Activated T-cell treated with anti-CD3 and anti-CD28 coated beads, Interleukin-2, amount 50 U/mL, for 4 hours (primary cell): ENCODE measurements at regions not wholly inside any gene's neighbourhood (a gene's known extent, or its start where the extent isn't known, plus 50 kb on each side); places are given as distances from the start of the nearest gene placed in this dataset.
A peak's percentile ranks its signal among the peaks of the same experiment; 100 is the strongest.

ENCODE experiments used
- ATAC-seq, 2 donors: fragments of 200-7000 bp; cut with Tn5 transposase; one replicate each; pipeline ENCODE4 v1.10.0; 2021
- DNase-seq: peaks from one replicate; pipeline ENCODE4 v3.0.0-alpha.2; 2020
- H3K27me3 Mint-ChIP-seq: one replicate; pipeline ENCODE4 v1.8.0; 2021; ENCODE audit warnings: low read depth, mixed read lengths
- H3K36me3 Mint-ChIP-seq: one replicate; pipeline ENCODE4 v1.8.0; 2022; ENCODE audit warnings: mixed read lengths; ENCODE audit not compliant: insufficient read depth
- H3K4me1 Mint-ChIP-seq: one replicate; pipeline ENCODE4 v1.8.0; 2021; ENCODE audit warnings: low read depth, mixed read lengths
- H3K4me3 Mint-ChIP-seq: one replicate; pipeline ENCODE4 v1.8.0; 2021; ENCODE audit warnings: mild to moderate bottlenecking, moderate library complexity, mixed read lengths
- H3K9me3 Mint-ChIP-seq: one replicate; pipeline ENCODE4 v1.8.0; 2021; ENCODE audit warnings: mixed read lengths

DNA sequence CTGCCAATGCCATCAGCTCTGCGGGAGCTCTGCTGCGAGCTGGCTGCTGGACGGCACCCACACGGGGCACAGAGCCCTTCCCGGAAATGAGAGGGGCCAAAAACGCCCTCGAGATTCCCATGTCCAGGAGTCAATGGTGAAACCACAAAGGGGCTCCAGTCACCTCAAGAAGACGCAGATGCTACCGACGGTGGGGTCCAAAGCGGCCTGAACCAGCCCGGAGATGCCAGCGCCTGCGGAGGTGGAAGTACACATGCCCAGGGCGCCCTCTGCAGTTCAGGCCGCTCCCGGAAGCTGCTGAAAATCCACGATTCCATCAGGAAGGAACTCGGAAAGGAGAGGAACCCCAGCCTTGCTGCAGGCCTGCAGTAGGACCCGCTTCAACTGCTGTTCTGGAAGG lies 82.4 kb upstream of the SELENOP start:
- H3K4me1 Mint-ChIP-seq, result no peaks in the 10 kb centered on the region
- ATAC-seq (no peak), DNase-seq (no peak)
- no peak overlapping the region for H3K4me3 Mint-ChIP-seq
- no peaks in the 10 kb centered on the region for H3K36me3 Mint-ChIP-seq
- no peaks in the 10 kb centered on the region for H3K9me3 Mint-ChIP-seq
- peaks cover 5% of the 10 kb centered on the region for H3K27me3 Mint-ChIP-seq

DNA sequence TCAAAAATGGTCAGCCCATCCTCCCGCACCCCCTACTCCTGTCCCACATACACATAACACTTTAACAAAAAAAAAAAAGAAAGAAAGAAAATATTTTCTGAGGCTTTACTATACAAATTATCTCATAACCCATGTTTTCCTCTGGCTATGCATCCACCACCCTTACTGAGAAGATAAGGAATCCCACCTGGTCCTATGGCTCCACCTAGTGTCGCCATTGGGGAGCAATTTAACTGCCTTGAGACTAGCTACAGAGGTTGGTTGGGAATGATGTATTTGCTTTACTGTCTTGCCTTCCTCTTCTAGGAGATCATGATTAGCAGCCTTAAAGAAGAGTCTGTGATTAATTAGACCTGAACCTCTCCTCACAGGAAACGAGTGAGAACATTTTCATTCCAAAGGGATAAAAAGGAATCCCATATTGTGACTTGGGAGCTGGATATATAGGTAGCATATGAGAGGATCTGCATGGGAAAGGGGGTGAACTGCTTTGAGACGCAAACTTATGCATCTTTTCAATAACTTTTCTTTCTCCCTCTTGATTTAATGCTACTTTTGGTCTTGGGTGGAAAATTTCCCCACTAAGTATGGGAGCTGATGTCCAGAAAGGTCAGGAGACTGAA lies 77.7 kb upstream of the SELENOP start:
- H3K4me1 Mint-ChIP-seq, result no peaks in the 10 kb centered on the region
- no peaks in the 10 kb centered on the region for H3K36me3 Mint-ChIP-seq
- no peak overlapping the region for H3K4me3 Mint-ChIP-seq
- no peaks in the 10 kb centered on the region for H3K9me3 Mint-ChIP-seq
- H3K27me3 Mint-ChIP-seq, result peaks cover 6% of the 10 kb centered on the region
- peak; percentile 80 to 86 for ATAC-seq
- DNase-seq, result peak; percentile 50

DNA sequence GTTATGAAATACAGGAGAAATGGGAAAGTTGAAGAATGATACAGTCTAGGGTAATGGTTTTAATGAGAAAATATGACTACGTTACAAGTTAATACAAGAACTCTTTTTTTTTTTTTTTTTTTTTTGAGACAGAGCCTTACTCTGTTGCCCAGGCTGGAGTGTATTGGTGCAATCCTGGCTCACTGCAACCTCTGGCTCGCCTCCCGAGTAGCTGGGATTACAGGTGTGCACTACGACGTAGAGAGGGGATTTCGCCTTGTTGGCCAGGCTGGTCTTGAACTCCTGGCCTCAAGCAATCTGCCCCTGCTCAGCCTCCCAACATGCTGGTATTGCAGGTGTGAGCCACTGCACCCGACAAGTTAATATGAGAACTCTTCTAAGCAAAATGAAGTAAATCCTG lies 77.1 kb upstream of the SELENOP start:
- no peak for DNase-seq
- Mint-ChIP-seq H3K4me1 (no peaks in the 10 kb centered on the region), H3K9me3 (no peaks in the 10 kb centered on the region), H3K27me3 (peaks cover 8% of the 10 kb centered on the region), H3K4me3 (no peak overlapping the region), H3K36me3 (no peaks in the 10 kb centered on the region)
- no peak for ATAC-seq

DNA sequence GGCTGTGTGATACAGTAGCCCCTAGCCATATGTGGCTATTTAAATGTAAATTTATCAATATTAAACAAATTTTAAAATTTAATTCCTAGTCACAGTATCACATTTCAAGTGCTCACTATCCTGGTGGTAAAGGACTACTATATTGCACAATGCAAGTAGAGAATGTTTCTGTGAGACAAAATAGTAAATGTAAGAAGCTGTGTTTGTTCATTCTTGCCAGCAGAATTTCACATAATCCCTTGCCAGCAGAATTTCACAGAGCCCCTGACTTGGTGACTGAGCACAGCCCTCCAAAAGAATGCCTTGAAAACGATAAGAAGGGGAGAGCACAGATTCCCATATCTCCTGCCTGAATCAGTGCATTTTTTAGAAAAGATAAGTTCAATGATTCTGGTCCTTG lies 75.9 kb upstream of the SELENOP start:
- ATAC-seq (no peak), DNase-seq (no peak)
- H3K4me3 Mint-ChIP-seq, result no peak overlapping the region
- H3K27me3 Mint-ChIP-seq, result peaks cover 8% of the 10 kb centered on the region
- no peaks in the 10 kb centered on the region for H3K4me1 Mint-ChIP-seq
- H3K36me3 Mint-ChIP-seq, result no peaks in the 10 kb centered on the region
- H3K9me3 Mint-ChIP-seq, result no peaks in the 10 kb centered on the region

DNA sequence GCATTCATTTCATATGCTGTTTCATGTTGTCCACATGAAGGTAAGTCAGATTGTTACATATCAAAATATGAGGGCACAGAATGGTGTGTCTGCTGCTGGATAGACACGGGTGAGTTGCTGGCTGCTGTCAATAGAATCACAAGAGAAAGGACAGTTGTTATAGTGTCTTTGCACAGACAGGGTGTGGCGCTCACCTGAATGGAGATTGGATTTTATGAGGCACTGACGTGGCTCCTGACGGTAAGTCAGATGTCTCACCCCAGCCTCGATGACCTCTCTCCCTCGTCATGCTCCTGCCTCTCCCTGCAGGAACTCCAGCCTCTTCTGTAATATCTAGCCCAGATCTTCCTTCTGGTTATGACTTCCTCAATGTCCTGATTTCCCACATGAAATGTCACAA lies 75.4 kb upstream of the SELENOP start:
- Mint-ChIP-seq H3K27me3 (peaks cover 8% of the 10 kb centered on the region), H3K9me3 (no peaks in the 10 kb centered on the region), H3K36me3 (no peaks in the 10 kb centered on the region), H3K4me1 (no peaks in the 10 kb centered on the region), H3K4me3 (no peak overlapping the region)
- no peak for DNase-seq
- no peak for ATAC-seq

DNA sequence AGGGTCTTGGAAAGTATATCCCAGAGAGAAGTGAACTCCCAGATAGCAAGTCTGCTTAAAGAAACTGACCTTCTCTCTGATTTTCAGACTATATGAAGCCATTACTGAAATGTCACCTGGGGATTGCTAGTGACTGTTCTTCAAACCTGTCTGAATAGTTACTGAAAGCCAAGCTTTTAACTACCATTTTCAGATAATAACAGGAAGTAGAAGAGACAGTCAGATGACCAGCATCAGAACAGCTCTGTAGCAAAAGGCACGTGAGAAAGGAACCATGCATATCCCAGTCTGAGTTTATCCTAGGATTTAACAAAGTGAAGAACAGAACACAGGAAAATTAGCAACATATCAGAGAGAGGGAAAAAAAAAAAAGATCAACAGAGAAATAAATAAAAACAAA lies 74.9 kb upstream of the SELENOP start:
- no peaks in the 10 kb centered on the region for H3K36me3 Mint-ChIP-seq
- no peak overlapping the region for H3K4me3 Mint-ChIP-seq
- DNase-seq (no peak), ATAC-seq (no peak)
- H3K9me3 Mint-ChIP-seq, result no peaks in the 10 kb centered on the region
- H3K4me1 Mint-ChIP-seq, result no peaks in the 10 kb centered on the region
- H3K27me3 Mint-ChIP-seq, result peaks cover 8% of the 10 kb centered on the region

DNA sequence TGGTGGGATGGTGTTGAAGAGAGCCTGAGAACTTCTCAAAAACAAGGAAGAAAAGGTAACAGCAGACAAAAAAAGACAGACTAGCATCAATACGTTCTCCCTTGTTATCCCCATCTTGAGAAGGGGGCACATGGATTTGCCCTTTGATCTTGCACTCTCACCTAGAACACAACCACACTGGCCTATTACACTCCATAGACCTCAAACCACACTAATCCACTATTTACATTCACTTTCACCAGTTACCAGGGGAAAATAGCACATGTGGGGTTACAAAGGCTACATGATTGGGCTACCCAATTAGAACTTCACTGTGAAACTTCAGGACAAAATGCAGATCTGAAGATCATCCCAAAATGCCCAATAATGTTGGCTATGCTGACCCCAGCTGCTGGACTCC lies 72.6 kb upstream of the SELENOP start:
- no peaks in the 10 kb centered on the region for H3K36me3 Mint-ChIP-seq
- no peak for ATAC-seq
- no peaks in the 10 kb centered on the region for H3K4me1 Mint-ChIP-seq
- peaks cover 8% of the 10 kb centered on the region for H3K27me3 Mint-ChIP-seq
- no peaks in the 10 kb centered on the region for H3K9me3 Mint-ChIP-seq
- H3K4me3 Mint-ChIP-seq, result no peak overlapping the region
- no peak for DNase-seq

DNA sequence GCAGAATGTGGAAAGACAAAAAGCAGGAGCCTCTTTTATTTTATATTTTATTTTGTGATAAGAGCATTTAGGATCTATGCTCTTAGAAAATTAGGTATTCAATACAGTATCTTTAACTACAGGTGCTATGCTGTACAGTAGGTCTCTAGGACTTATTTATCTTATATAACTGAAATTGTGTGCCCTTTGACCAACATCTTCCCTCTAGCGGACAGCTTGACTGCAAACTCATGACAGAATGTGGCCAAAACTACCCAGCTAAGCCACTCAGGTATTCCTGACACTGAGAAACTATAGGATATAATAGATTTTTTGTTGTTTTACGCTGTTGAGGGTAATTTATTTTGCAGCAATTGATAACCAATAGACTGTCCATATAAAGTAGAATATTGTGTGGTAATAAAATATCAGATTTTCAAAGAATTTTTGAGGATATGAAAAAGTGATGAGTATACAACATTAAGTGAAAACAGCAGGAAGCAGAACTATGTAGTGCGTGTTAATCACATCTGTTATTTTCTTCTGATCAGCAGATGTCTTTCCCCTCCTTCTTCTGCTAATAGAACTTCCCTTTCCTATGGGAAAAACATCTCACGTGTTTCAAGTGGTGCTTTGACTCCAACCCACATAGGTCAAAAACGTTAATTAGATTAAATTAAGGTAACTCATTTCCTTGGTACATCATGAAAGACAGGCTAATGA lies 69.9 kb upstream of the SELENOP start:
- DNase-seq (no peak), ATAC-seq (no peak)
- Mint-ChIP-seq H3K36me3 (no peaks in the 10 kb centered on the region), H3K4me3 (no peak overlapping the region), H3K9me3 (no peaks in the 10 kb centered on the region), H3K27me3 (peaks cover 3% of the 10 kb centered on the region), H3K4me1 (no peaks in the 10 kb centered on the region)

DNA sequence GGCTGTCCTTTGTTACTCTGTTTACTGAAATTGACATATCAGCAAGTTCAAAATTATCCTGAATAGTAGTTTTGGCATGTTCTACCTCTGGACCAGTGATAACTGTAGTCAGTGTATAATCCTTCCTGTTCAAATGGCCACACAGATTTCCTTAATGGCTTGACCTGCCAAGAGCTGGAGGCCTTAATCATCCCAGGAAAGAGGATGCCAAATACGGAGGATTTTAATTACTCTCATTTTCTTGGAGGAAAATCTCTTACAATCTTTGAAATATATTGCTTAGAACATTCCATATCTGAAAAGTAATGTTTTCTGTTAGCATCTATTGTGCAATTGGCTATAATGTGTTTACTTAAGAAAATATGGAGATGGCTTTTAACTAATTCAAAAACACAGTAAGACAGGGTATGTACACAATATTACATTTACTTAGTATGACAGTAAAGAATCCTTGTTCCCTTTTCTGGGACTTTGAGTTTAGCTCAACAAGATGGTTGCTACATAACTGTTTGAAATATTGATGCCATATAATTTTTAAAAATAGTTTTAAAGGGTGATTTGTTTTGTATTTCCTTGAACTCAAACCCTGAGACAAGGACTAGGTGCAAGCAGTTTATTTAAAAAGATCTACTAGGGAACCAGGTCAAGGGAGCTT lies 68.9 kb upstream of the SELENOP start:
- ATAC-seq (no peak), DNase-seq (no peak)
- H3K4me3 Mint-ChIP-seq, result no peak overlapping the region
- peaks cover 3% of the 10 kb centered on the region for H3K27me3 Mint-ChIP-seq
- peaks cover 1% of the 10 kb centered on the region for H3K4me1 Mint-ChIP-seq
- H3K9me3 Mint-ChIP-seq, result no peaks in the 10 kb centered on the region
- no peaks in the 10 kb centered on the region for H3K36me3 Mint-ChIP-seq

DNA sequence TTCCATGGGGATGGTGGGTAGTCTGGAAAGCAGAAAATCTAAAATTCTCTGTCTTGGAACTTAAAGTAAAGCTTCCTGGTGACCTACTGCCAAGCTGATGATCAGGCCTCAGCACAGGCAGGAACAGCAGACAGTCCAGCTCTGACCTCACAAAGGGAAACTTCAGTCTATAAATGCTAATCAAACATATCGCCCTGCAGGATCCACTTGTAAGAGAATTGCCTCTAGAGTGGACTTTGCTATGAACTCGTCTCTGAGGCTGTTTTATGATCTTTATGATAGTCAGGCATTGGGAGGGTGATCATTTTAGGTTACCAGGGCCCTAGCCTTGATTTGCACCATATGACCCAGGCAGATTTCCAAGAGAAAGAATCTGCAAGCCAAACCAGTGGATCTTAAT lies 67.6 kb upstream of the SELENOP start:
- Mint-ChIP-seq H3K4me3 (no peak overlapping the region), H3K27me3 (peaks cover under 1% of the 10 kb centered on the region), H3K4me1 (peaks cover 3% of the 10 kb centered on the region), H3K9me3 (no peaks in the 10 kb centered on the region), H3K36me3 (no peaks in the 10 kb centered on the region)
- ATAC-seq (no peak), DNase-seq (no peak)

DNA sequence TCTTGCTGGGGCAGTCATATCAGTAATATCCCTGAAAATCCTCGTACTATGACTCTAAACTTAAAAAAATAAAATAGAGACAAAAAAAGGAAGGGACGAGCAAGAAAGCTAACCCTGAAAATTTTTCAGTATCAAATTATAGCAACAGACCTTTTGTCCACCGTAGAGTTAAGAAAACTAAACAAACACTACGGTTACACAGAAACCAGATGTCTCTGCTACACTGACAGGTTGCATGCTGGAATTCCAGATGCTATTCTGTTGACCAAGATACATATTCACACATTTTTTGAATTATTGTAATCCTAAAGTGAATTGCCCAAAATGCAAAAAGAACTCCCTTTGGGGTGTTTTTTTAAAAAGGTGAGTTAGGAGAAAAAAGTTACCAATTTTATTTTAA lies 66.9 kb upstream of the SELENOP start:
- peaks cover 3% of the 10 kb centered on the region for H3K4me1 Mint-ChIP-seq

DNA sequence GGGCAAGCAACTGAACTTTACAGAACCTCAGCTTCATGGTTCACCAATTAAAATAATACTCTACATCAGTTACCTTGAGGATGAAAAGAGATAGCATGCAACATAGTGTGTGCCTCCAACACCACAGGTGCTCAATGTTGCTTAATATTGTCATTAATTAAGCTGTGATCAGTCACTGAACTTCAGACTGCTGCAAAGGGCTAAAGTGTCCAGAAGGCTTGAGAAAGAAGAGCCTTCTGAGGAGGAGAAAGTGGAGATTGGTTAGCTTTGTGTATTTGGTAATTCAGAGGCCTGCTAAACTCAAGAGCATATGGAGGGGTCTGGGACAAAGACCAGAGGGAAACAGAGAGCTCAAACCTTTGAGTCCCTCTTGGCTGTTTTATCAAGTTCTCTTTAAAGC lies 66.3 kb upstream of the SELENOP start:
- ATAC-seq (no peak), DNase-seq (no peak)
- Mint-ChIP-seq H3K27me3 (no peaks in the 10 kb centered on the region), H3K4me3 (no peak overlapping the region), H3K9me3 (no peaks in the 10 kb centered on the region), H3K4me1 (peaks cover 3% of the 10 kb centered on the region), H3K36me3 (no peaks in the 10 kb centered on the region)

More for the DNA sequence above, 66.9 kb upstream of the SELENOP start:
- H3K4me3 Mint-ChIP-seq, result no peak overlapping the region
- H3K27me3 Mint-ChIP-seq, result no peaks in the 10 kb centered on the region
- no peak for DNase-seq
- H3K9me3 Mint-ChIP-seq, result no peaks in the 10 kb centered on the region
- no peak for ATAC-seq
- no peaks in the 10 kb centered on the region for H3K36me3 Mint-ChIP-seq

DNA sequence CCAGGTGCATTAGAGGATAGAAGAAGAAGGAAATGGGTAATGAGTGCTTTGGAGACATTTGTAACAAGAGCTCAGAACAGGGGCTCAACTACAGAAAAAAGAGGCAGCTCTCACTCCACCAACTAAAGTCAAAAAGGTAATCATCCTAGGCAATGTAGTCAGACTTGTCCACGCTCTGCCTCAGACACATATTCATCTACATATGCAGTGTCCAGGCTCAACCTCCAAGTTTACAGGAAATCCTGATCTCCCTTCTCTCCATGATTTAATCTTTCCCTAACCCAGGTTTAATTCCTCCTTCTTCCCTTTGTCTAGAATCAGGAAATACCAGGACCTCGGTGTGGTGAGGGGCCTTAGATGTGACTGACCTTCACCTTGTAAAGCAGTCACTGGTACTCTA lies 65.7 kb upstream of the SELENOP start:
- H3K27me3 Mint-ChIP-seq, result no peaks in the 10 kb centered on the region
- ATAC-seq (no peak), DNase-seq (no peak)
- H3K36me3 Mint-ChIP-seq, result no peaks in the 10 kb centered on the region
- peaks cover 3% of the 10 kb centered on the region for H3K4me1 Mint-ChIP-seq
- H3K9me3 Mint-ChIP-seq, result no peaks in the 10 kb centered on the region
- H3K4me3 Mint-ChIP-seq, result no peak overlapping the region

DNA sequence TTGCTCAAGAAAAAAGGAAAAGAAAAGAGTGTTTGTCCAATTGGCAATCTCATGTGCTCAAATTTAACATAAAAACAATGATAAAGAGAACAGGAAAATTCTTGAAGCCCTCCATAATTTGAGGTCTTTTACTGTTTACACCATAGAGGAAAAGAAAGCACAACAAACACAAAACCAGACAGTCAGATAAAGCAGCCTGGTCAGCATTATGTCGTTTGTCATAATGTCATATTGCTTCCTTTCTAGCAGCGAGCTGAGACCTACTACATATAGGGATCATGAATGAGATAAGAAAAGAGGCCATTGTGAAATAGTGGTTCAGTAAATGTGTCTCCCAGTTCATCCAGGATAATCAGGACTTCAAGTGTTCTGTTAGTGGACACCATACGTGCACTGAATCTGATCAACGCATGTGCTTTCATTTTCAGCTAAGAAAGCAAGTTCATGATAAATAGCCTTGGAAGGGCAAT lies 64.7 kb upstream of the SELENOP start:
- ATAC-seq (no peak), DNase-seq (no peak)
- Mint-ChIP-seq H3K36me3 (no peaks in the 10 kb centered on the region), H3K27me3 (no peaks in the 10 kb centered on the region), H3K4me3 (no peak overlapping the region), H3K4me1 (peaks cover 3% of the 10 kb centered on the region), H3K9me3 (no peaks in the 10 kb centered on the region)

DNA sequence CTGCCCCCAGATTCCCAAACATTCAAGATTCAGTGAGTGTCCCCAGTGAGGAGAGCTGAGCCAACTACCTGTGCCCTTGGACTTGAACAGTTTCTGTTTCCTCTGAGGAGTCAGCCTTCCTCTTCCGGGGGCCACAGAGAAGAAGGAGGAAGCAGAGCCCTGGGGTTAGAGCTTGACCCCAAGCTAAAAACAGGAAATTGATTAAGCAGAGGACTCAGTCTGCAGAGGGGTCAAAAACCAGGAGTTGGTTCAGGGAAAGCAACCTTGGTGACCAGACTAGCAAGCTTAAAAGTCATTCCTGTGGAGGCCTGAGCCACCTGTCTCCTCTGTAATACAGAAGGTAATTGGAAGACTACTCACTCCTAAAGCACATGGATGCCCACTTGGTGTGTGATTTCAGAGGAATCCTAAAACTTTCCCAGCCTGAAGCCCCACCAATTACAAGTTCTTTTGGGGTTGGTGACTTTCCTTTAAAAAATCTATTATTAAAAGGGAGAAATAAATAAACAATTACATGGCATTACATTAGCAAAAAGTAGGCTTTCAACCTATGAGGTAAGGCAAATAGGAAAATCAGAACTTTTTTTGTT lies 64.2 kb upstream of the SELENOP start:
- Mint-ChIP-seq H3K36me3 (no peaks in the 10 kb centered on the region), H3K27me3 (peaks cover 2% of the 10 kb centered on the region), H3K4me3 (no peak overlapping the region), H3K9me3 (no peaks in the 10 kb centered on the region), H3K4me1 (peaks cover 3% of the 10 kb centered on the region)
- no peak for ATAC-seq
- DNase-seq, result no peak
